K562 (cell line): ENCODE measurements at regions not wholly inside any gene's neighbourhood (a gene's known extent, or its start where the extent isn't known, plus 50 kb on each side); places are given as distances from the start of the nearest gene placed in this dataset.

Experiments used
- ASH1L ChIP-seq: fragments of 450-650 bp; IDR thresholded peaks from 2 replicates; pipeline ENCODE4 v1.6.1; 2018; ENCODE audit warnings: borderline replicate concordance, mild to moderate bottlenecking, low read depth; ENCODE audit not compliant: partially characterized antibody
- BMI1 ChIP-seq: fragments of 150-350 bp; IDR thresholded peaks from 2 replicates; pipeline ENCODE4 v1.6.1; 2014; ENCODE audit warnings: low read length
- CREB1 ChIP-seq, 2 experiments: sonication (generic) in 1 of 2; formaldehyde crosslinking in 1 of 2; IDR thresholded peaks; 2 replicates each; pipeline versions ENCODE4 v1.6.1 to v1.8.0; 2012 to 2022; ENCODE audit warnings: inconsistent platforms in 1 of 2, mild to moderate bottlenecking in 1 of 2, missing genetic modification reagents in 1 of 2, moderate library complexity in 1 of 2
- CTBP1 ChIP-seq: fragments of 450-650 bp; IDR thresholded peaks from 2 replicates; pipeline ENCODE4 v1.6.1; 2016; ENCODE audit warnings: borderline replicate concordance
- DMBX1 ChIP-seq: fragments of 250-450 bp; sonication (Bioruptor Pico); IDR thresholded peaks from 2 replicates; pipeline ENCODE4 v1.8.0; 2022; ENCODE audit warnings: inconsistent platforms, mild to moderate bottlenecking, moderate library complexity, borderline replicate concordance
- HNRNPLL ChIP-seq: fragments of 200-400 bp; formaldehyde crosslinking; IDR thresholded peaks from 2 replicates; pipeline ENCODE4 v1.6.1; 2017; ENCODE audit warnings: low read length, low read depth, mild to moderate bottlenecking; ENCODE audit not compliant: poor library complexity, severe bottlenecking
- NEUROD1 ChIP-seq: fragments of 150-350 bp; IDR thresholded peaks from 2 replicates; pipeline ENCODE4 v1.6.1; 2014; ENCODE audit warnings: borderline replicate concordance, low read length, low read depth; ENCODE audit not compliant: partially characterized antibody
- PCBP2 ChIP-seq: fragments of 200-400 bp; formaldehyde crosslinking; IDR thresholded peaks from 2 replicates; pipeline ENCODE4 v1.6.1; 2018; ENCODE audit warnings: low read length, low read depth, mild to moderate bottlenecking, moderate library complexity; ENCODE audit not compliant: poor library complexity, severe bottlenecking
- RBFOX2 ChIP-seq: fragments of 200-400 bp; formaldehyde crosslinking; IDR thresholded peaks from 2 replicates; pipeline ENCODE4 v1.6.1; 2017; ENCODE audit warnings: low read depth, mild to moderate bottlenecking, low read length, moderate library complexity
- RNF2 ChIP-seq: sonication (generic); IDR thresholded peaks from 2 replicates; pipeline ENCODE4 v1.6.1; 2016
- SRSF9 ChIP-seq: fragments of 200-400 bp; formaldehyde crosslinking; IDR thresholded peaks from 2 replicates; pipeline ENCODE4 v1.6.1; 2017; ENCODE audit warnings: low read depth, low read length, borderline replicate concordance
- ZNF445 ChIP-seq: fragments of 250-450 bp; sonication (Bioruptor Pico); IDR thresholded peaks from 2 replicates; pipeline ENCODE4 v1.4.0; 2020; ENCODE audit warnings: low read depth, mild to moderate bottlenecking, moderate library complexity
- TF ChIP-seq, protein P1 (sequence below), 2 experiments: fragments of 450-650 bp; IDR thresholded peaks; 2 replicates each; pipeline ENCODE4 v1.6.1; 2016
- TF ChIP-seq, protein P2 (sequence below), 2 experiments: IDR thresholded peaks; 2 replicates each; pipeline ENCODE4 v1.6.1; 2011; ENCODE audit warnings: borderline replicate concordance in 1 of 2, control low read depth in 1 of 2, low read depth in 1 of 2, low read length in 1 of 2, mild to moderate bottlenecking in 1 of 2, mixed read lengths in 1 of 2, moderate library complexity in 1 of 2; ENCODE audit not compliant: insufficient read depth in 1 of 2, insufficient read length in 1 of 2, poor library complexity in 1 of 2, severe bottlenecking in 1 of 2; ENCODE audit errors: extremely low read depth in 1 of 2
- TF ChIP-seq, protein P3 (sequence below): fragments of 250-450 bp; sonication (Bioruptor Pico); IDR thresholded peaks from 2 replicates; pipeline ENCODE4 v1.5.0; 2020; ENCODE audit warnings: mild to moderate bottlenecking
- TF ChIP-seq, protein P4 (sequence below): fragments of 450-650 bp; IDR thresholded peaks from 2 replicates; pipeline ENCODE4 v1.6.1; 2018; ENCODE audit warnings: mild to moderate bottlenecking, low read depth; ENCODE audit not compliant: partially characterized antibody
- TF ChIP-seq, protein P5 (sequence below): fragments of 200-800 bp; sonication (Bioruptor generic); IDR thresholded peaks from 2 replicates; pipeline ENCODE4 v1.6.1; 2017; ENCODE audit warnings: missing genetic modification characterization, missing compliant biosample characterization

DNA sequence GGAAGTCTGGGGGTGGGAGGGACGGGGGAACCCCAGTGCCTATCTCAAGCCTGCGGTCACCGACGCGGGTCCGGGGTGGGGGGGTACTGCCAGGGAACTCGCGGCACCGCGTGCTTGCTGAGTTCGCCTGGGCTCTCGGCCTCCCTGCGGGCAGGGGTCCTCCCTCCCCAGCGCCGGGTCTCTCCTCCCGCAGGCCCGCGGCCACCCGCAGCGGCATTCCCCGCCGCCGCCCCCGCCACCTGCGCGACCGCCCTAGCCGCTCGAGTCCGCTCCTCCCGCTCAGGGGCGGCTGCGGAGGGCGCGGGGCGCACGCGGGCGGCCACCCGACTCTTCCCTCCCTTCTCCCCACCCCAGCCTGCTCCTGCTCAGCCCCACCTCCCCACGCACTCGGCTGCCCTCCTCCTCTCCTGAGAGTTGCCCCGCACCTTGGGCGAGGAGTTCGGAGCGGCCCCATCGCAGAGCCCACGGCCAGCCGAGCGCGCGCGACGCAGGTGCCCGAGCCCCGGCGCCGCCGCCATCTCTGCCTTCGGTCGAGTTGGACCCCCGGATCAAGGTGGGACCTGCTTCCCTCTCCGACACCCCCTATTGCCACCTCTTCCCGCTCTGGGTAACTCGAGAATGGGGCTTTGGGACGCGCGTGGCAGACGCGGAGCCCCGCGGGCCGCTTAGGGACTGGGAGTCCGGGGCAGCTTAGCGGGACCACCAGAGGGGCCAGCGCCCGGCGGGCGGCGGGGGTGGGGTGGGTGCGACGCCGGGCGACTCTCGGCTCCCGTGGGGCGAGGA lies 105.0 kb downstream of the LEPR start (continued):
- TF ChIP-seq SRSF9 = no peak
- TF ChIP-seq NEUROD1 = peak; percentile 9
- no peak for TF ChIP-seq CREB1 (IDR thresholded peaks at IDR 0.05)
- peak; percentile 39; the same call in 1 of the 2 replicates for TF ChIP-seq CREB1 (CRISPR knock-in tag; IDR thresholded peaks at IDR 0.05)
- peak; percentile 45 for TF ChIP-seq CTBP1
- TF ChIP-seq, protein P1, sequence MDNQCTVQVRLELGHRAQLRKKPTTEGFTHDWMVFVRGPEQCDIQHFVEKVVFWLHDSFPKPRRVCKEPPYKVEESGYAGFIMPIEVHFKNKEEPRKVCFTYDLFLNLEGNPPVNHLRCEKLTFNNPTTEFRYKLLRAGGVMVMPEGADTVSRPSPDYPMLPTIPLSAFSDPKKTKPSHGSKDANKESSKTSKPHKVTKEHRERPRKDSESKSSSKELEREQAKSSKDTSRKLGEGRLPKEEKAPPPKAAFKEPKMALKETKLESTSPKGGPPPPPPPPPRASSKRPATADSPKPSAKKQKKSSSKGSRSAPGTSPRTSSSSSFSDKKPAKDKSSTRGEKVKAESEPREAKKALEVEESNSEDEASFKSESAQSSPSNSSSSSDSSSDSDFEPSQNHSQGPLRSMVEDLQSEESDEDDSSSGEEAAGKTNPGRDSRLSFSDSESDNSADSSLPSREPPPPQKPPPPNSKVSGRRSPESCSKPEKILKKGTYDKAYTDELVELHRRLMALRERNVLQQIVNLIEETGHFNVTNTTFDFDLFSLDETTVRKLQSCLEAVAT (IDR thresholded peaks at IDR 0.05) = peak in 1 of 2 experiments; percentile 59; a peak in 2 of 4 replicates
- TF ChIP-seq PCBP2 = no peak
- TF ChIP-seq, protein P2, sequence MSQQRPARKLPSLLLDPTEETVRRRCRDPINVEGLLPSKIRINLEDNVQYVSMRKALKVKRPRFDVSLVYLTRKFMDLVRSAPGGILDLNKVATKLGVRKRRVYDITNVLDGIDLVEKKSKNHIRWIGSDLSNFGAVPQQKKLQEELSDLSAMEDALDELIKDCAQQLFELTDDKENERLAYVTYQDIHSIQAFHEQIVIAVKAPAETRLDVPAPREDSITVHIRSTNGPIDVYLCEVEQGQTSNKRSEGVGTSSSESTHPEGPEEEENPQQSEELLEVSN (IDR thresholded peaks at IDR 0.05; ENCODE audit: borderline replicate concordance in 1 of 2, extremely low read depth in 1 of 2, insufficient read depth in 1 of 2, insufficient read length in 1 of 2, low read depth in 1 of 2, low read length in 1 of 2, poor library complexity in 1 of 2, severe bottlenecking in 1 of 2) = peak; percentile 83 to 95
- TF ChIP-seq, protein P3, sequence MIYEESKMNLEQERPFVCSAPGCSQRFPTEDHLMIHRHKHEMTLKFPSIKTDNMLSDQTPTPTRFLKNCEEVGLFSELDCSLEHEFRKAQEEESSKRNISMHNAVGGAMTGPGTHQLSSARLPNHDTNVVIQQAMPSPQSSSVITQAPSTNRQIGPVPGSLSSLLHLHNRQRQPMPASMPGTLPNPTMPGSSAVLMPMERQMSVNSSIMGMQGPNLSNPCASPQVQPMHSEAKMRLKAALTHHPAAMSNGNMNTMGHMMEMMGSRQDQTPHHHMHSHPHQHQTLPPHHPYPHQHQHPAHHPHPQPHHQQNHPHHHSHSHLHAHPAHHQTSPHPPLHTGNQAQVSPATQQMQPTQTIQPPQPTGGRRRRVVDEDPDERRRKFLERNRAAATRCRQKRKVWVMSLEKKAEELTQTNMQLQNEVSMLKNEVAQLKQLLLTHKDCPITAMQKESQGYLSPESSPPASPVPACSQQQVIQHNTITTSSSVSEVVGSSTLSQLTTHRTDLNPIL (CRISPR knock-in tag) = no peak
- peak; percentile 85 for TF ChIP-seq RBFOX2
- no peak for TF ChIP-seq ZNF445 (CRISPR knock-in tag)
- TF ChIP-seq, protein P4, sequence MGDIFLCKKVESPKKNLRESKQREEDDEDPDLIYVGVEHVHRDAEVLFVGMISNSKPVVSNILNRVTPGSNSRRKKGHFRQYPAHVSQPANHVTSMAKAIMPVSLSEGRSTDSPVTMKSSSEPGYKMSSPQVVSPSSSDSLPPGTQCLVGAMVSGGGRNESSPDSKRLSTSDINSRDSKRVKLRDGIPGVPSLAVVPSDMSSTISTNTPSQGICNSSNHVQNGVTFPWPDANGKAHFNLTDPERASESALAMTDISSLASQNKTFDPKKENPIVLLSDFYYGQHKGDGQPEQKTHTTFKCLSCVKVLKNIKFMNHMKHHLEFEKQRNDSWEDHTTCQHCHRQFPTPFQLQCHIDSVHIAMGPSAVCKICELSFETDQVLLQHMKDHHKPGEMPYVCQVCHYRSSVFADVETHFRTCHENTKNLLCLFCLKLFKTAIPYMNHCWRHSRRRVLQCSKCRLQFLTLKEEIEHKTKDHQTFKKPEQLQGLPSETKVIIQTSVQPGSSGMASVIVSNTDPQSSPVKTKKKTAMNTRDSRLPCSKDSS = no peak
- TF ChIP-seq, protein P5, sequence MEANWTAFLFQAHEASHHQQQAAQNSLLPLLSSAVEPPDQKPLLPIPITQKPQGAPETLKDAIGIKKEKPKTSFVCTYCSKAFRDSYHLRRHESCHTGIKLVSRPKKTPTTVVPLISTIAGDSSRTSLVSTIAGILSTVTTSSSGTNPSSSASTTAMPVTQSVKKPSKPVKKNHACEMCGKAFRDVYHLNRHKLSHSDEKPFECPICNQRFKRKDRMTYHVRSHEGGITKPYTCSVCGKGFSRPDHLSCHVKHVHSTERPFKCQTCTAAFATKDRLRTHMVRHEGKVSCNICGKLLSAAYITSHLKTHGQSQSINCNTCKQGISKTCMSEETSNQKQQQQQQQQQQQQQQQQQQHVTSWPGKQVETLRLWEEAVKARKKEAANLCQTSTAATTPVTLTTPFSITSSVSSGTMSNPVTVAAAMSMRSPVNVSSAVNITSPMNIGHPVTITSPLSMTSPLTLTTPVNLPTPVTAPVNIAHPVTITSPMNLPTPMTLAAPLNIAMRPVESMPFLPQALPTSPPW (CRISPR knock-in tag) = peak; percentile 53
- no peak for TF ChIP-seq RNF2
- no peak for TF ChIP-seq ASH1L
- TF ChIP-seq DMBX1 (CRISPR knock-in tag) = no peak
- no peak for TF ChIP-seq BMI1
- TF ChIP-seq HNRNPLL = no peak
